Stimulated activated CD4-positive, alpha-beta T cell treated with anti-CD3 and anti-CD28 coated beads, Interleukin-2, amount 100 ng/mL, for 48 hours (primary cell): ENCODE measurements at regions not wholly inside any gene's neighbourhood (a gene's known extent, or its start where the extent isn't known, plus 50 kb on each side); places are given as distances from the start of the nearest gene placed in this dataset.
"Not testable (repeated sequence)": the region's sequence is repeated elsewhere in the genome, so short reads cannot be mapped to it uniquely, and the experiment has no call there.

Experiments used
- DNase-seq, 2 donors: peaks; one replicate each; pipeline ENCODE4 v3.0.0-alpha.2; 2020

- no peak for DNase-seq
Observed at GRCh38 chr2:2921011-2921720, 456.5 kb downstream of the EIPR1 start.

- no peak for DNase-seq
Observed at GRCh38 chr2:2919574-2920365, 457.8 kb downstream of the EIPR1 start.

GRCh38 chr2:2919026-2919425 lies 458.6 kb downstream of the EIPR1 start:
- no peak for DNase-seq

- DNase-seq: no peak
Observed at GRCh38 chr2:2916621-2917020, 461.0 kb downstream of the EIPR1 start.

GRCh38 chr2:2914252-2914651 lies 463.4 kb downstream of the EIPR1 start:
- no peak for DNase-seq

- no peak for DNase-seq
Observed at GRCh38 chr2:2913601-2914120, 464.0 kb downstream of the EIPR1 start.

GRCh38 chr2:2912731-2913130 lies 464.9 kb downstream of the EIPR1 start:
- no peak for DNase-seq

- DNase-seq: no peak
Observed at GRCh38 chr2:2912293-2912692, 465.3 kb downstream of the EIPR1 start.

GRCh38 chr2:2910259-2910658 lies 467.4 kb downstream of the EIPR1 start:
- DNase-seq: no peak

- DNase-seq: no peak
Observed at GRCh38 chr2:2909086-2910035, 468.3 kb downstream of the EIPR1 start.

GRCh38 chr2:2906091-2906490 lies 471.5 kb downstream of the EIPR1 start:
- DNase-seq: no peak

GRCh38 chr2:2904721-2905350 lies 472.8 kb downstream of the EIPR1 start:
- no peak for DNase-seq

- no peak for DNase-seq
Observed at GRCh38 chr2:2902547-2903281, 474.9 kb downstream of the EIPR1 start.

GRCh38 chr2:2901384-2902345 lies 476.0 kb downstream of the EIPR1 start:
- DNase-seq: no peak

- DNase-seq: no peak
Observed at GRCh38 chr2:2899826-2900225, 477.8 kb downstream of the EIPR1 start.

GRCh38 chr2:2898744-2899143 lies 478.9 kb downstream of the EIPR1 start:
- DNase-seq: no peak

- DNase-seq: no peak
Observed at GRCh38 chr2:2896643-2897042, 481.0 kb downstream of the EIPR1 start.

GRCh38 chr2:2896011-2896410 lies 481.6 kb downstream of the EIPR1 start:
- no peak for DNase-seq

- not testable (repeated sequence) for DNase-seq
Observed at GRCh38 chr2:2894011-2894410, 483.6 kb downstream of the EIPR1 start.

GRCh38 chr2:2892892-2893291 lies 484.7 kb downstream of the EIPR1 start:
- DNase-seq: no peak

- DNase-seq: no peak
Observed at GRCh38 chr2:2892378-2892777, 485.2 kb downstream of the EIPR1 start.
